B cell (primary cell): ENCODE measurements at regions not wholly inside any gene's neighbourhood (a gene's known extent, or its start where the extent isn't known, plus 50 kb on each side); places are given as distances from the start of the nearest gene placed in this dataset.

Source experiments
- CTCF ChIP-seq: fragments of 200-600 bp; IDR thresholded peaks from one replicate; pipeline ENCODE4 v1.8.0; 2022; ENCODE audit warnings: antibody characterized with exemption, mild to moderate bottlenecking
- EZH2 ChIP-seq: IDR thresholded peaks from 2 replicates; pipeline ENCODE4 v1.6.1; 2012; ENCODE audit warnings: borderline replicate concordance, low read depth, mild to moderate bottlenecking, moderate library complexity, low read length; ENCODE audit not compliant: insufficient read depth, poor library complexity, severe bottlenecking

GRCh38 chrX:39534949-39535348, 562.8 kb downstream of the BCOR start:
- no peak for TF ChIP-seq CTCF
- no peak for TF ChIP-seq EZH2
